RWPE1 (cell line): ENCODE measurements at regions not wholly inside any gene's neighbourhood (a gene's known extent, or its start where the extent isn't known, plus 50 kb on each side); places are given as distances from the start of the nearest gene placed in this dataset.
A peak's percentile ranks its signal among the peaks of the same experiment; 100 is the strongest.

Source experiments
- CTCF ChIA-PET: fragments of 350-600 bp; sonication (Branson Sonifier 250); formaldehyde crosslinking; extraction: SDS; loops from one replicate; lab custom pipeline; 2021; lab: Yijun Ruan, JAX
- POLR2A ChIA-PET: fragments of 400-600 bp; formaldehyde crosslinking; extraction: SDS; loops from one replicate; lab custom pipeline; 2020; ENCODE audit warnings: antibody characterized with exemption; ENCODE audit not compliant: low non-redundant PET; lab: Yijun Ruan, JAX
- DNase-seq: peaks from one replicate; pipeline ENCODE4 v3.0.0; 2012; ENCODE audit warnings: low spot score
- H3K27ac ChIP-seq: fragments of 450-650 bp; 2 replicates; pipeline ENCODE4 v1.5.1; 2017
- TF ChIP-seq, protein P1 (sequence below): fragments of 450-650 bp; conservative IDR thresholded peaks from 2 replicates; pipeline ENCODE4 v1.5.1; 2017; ENCODE audit warnings: low read depth, mild to moderate bottlenecking

DNA sequence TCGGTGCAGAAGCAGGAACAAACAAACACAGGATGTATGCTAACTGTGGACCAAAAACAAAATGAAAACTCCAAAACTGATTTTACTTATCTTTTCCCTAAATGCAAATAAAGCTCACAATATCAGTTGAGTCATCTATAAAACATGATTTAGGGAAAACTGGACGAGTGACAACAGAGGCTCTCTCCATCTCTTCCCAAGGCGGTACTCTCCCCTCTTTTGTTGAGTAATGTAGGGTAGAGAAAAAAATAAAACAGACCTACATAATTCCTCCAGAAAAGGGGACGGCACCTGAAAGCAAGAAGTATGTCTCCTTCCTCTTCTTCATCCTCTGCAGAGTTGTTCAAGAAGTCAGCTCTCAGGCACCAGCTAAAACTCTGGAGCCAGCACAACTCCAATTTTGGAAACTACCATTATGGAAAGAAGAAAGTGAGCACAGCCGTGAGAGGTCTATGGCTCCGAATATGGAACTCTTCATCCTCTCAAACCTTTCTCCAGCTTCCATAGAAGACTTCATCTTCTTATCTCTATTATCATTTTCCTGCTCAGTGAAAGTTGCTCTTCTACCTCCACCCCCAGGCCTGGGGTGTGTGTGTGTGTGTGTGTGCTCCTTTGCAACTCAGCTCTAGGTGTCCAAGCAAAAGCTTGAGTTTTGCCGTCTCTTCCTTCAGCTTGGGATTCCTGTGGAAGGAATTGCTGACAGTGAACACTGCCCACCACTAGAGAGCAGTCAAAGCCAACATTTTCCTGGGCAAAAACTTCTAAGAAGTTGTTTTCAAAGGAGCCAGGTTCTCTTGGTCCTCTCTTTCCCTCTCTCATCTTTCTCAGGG lies 155.4 kb downstream of the DIO2 start:
- POLR2A ChIA-PET, result no interaction called here

DNA sequence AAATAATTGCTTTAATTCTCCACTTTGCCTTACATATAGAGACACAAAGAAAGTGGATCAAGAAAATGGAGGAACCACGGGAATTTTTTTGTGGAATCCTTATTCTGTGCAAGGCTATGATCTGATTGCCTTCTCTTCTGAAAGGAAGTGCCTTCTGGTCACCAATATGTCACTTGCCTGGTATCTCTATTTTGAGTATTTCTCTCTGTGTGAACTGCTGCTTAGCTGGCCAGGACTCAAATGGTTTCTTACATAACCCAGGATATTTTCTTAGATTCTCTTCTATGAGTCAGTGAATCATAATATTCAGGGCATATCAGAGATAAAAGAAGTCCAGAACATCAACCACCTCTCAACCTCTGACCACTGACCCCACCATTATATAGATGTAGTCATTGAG lies 156.1 kb downstream of the DIO2 start:
- DNase-seq, result no peak
- TF ChIP-seq, protein P1, sequence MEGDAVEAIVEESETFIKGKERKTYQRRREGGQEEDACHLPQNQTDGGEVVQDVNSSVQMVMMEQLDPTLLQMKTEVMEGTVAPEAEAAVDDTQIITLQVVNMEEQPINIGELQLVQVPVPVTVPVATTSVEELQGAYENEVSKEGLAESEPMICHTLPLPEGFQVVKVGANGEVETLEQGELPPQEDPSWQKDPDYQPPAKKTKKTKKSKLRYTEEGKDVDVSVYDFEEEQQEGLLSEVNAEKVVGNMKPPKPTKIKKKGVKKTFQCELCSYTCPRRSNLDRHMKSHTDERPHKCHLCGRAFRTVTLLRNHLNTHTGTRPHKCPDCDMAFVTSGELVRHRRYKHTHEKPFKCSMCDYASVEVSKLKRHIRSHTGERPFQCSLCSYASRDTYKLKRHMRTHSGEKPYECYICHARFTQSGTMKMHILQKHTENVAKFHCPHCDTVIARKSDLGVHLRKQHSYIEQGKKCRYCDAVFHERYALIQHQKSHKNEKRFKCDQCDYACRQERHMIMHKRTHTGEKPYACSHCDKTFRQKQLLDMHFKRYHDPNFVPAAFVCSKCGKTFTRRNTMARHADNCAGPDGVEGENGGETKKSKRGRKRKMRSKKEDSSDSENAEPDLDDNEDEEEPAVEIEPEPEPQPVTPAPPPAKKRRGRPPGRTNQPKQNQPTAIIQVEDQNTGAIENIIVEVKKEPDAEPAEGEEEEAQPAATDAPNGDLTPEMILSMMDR, result no peak
- ChIA-PET POLR2A (no interaction called here), CTCF (interaction anchor here (0.7 to 1.5 kb wide), 5 partner anchors 73 to 1507 kb away, joined by 3 to 7 read pairs (median 3); no protein-coding TSS in a partner anchor)
- no peak overlapping the region for H3K27ac ChIP-seq

More for the DNA sequence above, 155.4 kb downstream of the DIO2 start:
- DNase-seq, result peak; percentile 34
- CTCF ChIA-PET, result interaction anchor here (0.5 to 1.5 kb wide), 14 partner anchors 65 to 1506 kb away, joined by 3 to 7 read pairs (median 3); no protein-coding TSS in a partner anchor
- no peak overlapping the region for H3K27ac ChIP-seq
- TF ChIP-seq, protein P1, result peak; percentile 70

DNA sequence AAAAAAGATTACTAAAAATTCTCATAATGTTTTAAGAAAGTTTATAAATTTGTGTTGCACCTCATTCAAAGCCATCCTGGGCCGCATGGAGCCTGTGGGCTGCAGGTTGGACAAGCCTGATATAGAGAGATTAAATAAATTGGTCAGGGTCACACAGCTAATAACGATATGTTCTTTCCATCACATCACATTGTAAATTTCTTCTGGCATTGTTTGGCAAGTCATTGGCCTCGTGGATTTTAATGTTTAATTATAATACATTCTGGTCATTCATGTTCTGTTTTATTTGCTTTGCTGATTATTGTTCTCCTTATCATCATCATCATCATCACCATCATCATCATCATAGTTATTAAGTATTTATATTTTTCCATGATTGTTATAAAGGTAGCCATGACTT lies 157.3 kb downstream of the DIO2 start:
- ChIA-PET POLR2A (no interaction called here), CTCF (no interaction called here)
- DNase-seq, result no peak
- H3K27ac ChIP-seq, result no peak overlapping the region
- TF ChIP-seq, protein P1, result no peak

DNA sequence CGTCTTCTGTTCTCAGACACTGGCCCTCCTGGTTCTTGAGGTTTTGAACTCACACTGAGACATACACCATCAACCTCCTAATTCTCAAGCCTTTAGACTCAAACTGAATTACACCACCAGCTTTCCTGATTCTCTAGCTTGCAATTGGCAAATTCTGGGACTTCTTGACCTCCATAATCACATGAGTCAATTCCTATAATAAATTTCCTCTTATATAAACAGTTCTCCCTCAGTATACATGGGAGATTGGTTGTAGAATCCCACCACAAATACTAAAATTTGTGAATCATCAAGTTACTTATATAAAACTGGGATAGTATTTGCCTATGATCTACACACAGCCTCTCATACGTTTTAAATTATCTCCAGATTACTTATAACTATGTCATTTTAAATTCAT lies 162.2 kb downstream of the DIO2 start:
- TF ChIP-seq, protein P1, result no peak
- H3K27ac ChIP-seq, result no peak overlapping the region
- ChIA-PET CTCF (no interaction called here), POLR2A (no interaction called here)
- no peak for DNase-seq

DNA sequence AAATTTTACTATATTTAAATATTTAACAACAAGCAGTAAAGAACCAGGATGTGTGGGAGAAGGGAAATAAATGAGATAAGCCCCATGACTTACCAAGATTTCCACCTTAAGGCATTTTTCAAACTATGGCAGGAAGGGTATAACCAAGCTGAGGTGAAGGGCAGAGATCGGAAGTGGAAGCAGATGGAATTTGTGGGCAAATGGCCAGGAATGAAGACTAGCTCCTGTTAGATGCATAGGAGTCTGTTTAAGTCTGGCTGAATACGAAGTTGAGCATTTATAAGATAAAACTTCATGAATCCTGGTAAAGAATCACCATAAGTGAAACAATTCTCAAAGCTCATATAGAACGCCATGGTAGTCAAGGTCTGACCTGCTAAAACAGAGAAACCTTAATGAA lies 163.5 kb downstream of the DIO2 start:
- H3K27ac ChIP-seq, result no peak overlapping the region
- ChIA-PET POLR2A (no interaction called here), CTCF (interaction anchor here (0.6 kb wide), 2 partner anchors 109 to 138 kb away, joined by 3 read pairs; no protein-coding TSS in a partner anchor)
- TF ChIP-seq, protein P1, result no peak
- no peak for DNase-seq

DNA sequence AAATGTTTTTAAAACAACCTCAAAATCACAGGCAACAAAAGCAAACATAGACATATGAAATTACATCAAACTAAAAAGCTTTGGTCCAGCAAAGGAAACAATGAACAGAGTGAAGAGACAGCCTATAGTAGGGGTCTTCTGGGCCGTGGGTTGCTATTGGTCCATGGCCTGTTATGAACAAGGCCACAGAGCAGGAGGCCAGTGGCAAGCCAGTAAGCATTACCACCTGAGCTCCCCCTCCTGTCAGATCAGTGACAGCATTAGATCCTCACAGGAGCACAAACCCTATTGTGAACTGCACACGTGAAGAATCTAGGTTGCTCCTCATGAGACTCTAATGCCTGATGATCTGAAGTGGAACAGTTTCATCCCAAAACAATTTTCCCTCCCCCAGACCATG lies 174.0 kb downstream of the DIO2 start:
- TF ChIP-seq, protein P1, result no peak
- ChIA-PET CTCF (no interaction called here), POLR2A (no interaction called here)
- H3K27ac ChIP-seq, result no peak overlapping the region
- DNase-seq, result no peak
